ENCODE measurements at regions not wholly inside any gene's neighbourhood (a gene's known extent, or its start where the extent isn't known, plus 50 kb on each side); places are given as distances from the start of the nearest gene placed in this dataset.
"Not testable (repeated sequence)": the region's sequence is repeated elsewhere in the genome, so short reads cannot be mapped to it uniquely, and the experiment has no call there.

DNA sequence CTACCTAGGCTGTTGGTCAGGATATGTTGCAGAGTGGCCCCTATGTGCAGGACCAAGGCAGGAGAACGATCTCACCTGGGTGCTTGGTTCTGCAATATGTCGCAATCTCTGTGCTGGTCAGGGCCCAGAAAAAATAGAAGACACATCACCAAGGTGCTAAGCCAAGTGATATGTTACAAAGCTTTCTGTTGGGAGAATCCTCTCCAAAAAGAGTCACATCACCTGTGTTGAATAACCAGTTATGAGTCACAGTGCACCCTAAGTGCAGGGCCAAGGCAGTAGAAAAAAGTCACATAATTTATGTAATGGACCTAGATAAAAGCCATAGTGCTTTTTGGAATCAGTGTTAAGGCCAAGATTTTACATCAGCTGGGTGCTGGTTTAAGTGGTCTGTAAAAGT, 965.9 kb upstream of the AMELY start:
- DNase-seq, result no peak

DNA sequence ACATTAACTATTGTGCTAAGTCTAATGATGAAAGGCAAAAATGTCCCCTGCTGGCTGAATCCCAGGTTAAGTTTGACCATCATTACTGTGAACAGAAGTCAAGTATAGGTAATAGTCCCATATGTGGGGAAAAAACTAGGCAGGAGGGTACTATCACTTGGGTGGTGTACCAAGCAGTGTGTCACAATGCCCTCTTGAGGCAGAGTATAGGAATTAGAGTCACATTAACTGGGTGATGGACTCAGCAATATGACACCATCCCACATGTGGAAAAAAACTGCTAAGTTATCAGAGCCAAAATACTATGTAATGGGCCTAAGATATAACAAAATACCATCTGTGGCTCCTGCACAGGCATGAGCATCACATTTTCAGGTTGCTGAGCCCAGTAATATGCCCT, 962.5 kb upstream of the AMELY start:
- no peak for DNase-seq

DNA sequence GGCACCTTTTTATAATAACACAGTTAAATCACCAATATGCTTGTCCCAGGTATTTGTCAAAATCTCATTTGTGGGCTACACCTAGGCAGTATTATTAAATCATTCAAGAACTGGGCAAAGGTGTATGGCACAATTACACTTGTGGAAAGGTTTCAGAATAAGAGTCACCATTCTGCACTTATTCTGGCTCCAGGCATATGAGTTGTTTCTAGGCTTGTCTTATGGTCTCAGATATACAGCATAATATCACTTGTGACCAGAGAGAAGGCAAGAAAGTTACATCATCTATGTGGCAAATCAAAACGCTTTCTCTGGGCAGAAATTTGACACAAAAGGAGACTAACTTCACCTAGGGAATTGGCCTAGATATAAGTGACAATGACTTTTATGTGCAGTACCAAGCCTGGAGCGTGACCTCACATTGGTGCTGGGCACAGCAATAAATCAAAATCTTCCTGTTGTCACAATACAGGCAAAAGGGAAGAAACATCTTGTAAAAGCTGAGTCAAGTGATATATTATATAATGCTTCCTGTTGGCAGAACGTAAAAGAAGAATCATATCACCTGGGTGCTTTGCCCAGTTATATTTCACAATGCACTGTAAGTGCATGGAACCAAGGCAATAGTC, 959.9 kb upstream of the AMELY start:
- DNase-seq, result no peak

DNA sequence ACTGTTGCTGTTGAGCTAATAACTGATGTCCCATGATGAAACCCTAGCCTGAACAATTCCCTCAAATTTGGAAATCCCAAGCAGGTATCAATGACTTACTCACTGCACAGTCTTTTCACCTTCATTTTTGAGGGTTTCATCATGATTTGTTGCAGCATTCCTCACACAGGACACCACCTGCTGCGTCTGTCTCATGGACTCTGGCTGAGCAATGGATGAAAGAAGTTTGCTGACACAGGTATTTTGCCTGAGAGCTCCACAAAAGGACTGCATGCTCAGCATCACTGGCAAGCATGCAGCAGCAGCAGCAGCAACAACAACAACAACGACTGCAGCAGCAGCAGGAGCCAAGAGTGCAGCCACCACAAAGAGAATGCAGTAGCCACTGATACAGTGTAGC, 955.4 kb upstream of the AMELY start:
- DNase-seq, result no peak

DNA sequence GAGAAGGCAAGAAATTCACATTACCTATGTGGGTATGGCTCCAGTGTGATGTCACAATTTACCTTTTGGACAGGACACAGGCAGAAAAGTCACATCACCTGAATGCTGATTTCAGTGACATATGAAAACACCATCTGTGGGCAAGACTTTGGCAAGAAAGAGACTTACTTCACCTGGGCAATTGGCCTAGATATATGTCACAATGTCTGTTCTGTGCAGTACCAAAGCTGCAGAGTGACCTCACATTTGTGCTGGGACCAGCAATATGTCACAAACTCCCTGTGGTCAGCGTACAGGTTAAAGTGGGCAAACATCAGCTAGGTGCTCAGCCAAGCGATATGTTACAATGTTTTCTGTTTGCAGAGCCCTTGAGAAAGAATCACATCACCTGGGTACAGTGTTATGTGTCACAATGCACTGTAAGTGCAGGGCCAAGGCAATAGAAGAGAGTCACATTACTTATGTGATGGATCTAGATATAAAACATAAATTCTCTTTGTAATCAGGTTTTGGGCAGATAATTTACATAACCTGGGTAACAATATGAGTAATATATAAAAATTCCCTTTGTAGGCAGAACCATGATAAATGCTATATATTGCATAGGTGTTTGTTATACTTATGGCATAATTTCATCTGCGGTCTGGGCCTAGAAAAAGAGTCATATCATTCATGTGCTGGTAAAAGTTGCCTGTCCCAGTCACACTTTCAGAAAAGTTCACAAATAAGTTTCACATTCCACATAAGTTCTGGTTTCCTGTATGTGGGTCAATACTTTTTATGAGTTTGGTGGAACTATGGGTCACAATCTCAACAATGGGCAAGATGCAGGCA, 949.4 kb upstream of the AMELY start:
- no peak for DNase-seq

DNA sequence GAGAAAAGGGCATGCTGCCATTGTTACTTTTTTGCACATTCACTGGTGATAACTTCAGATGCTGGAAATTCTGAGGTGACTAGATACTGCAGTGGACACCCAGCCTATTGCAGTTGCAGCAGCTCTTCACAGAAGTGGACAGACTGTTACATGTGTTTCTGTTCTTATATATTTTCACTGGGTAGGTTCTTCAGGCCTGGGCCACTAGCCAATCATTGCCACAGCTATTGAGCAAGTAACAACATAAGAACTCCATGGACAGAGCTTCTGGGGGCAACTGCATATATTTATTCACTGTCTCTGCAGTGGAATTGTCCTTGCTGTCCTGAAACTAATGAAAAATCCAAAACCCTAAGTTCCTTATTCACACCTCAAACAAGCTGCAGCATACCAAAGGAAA, 938.6 kb upstream of the AMELY start:
- DNase-seq, result no peak

DNA sequence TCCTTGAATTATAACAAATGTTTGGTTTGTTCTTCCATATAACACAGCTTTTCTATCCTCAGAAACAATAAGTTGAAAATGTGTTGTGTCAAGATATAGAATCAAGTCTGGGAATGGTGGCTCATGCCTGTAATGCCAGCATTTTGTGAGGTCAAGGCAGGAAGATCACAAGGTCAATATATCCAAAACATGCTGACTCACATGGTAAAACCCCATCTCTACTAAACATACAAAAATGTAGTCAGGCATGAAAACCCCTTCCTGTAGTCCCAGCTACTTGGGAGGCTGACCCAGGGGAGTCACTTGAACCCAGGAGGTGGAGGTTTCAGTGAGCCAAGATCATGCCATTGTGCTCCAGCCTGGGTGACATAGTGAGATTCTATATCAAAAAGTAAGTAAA, 934.2 kb upstream of the AMELY start:
- no peak for DNase-seq

DNA sequence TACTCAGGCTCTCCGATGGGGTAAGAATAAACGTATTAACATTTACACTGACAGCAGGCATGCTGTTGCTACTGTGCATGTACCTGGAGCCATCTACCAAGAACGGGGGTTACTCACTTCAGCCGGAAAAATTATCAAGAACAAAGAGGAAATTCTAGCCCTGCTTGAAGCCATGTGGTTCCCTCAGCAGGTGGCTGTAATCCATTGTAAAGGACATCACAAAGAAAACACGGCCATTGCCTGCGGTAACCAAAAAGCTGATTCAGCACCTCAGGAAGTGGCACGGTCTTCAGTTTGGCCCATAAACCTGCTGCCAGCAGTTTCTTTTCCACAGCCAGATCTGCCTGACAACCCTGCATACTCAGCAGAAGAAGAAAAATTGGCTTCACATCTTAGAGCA, 925.5 kb upstream of the AMELY start:
- peak; percentile 1 for DNase-seq

DNA sequence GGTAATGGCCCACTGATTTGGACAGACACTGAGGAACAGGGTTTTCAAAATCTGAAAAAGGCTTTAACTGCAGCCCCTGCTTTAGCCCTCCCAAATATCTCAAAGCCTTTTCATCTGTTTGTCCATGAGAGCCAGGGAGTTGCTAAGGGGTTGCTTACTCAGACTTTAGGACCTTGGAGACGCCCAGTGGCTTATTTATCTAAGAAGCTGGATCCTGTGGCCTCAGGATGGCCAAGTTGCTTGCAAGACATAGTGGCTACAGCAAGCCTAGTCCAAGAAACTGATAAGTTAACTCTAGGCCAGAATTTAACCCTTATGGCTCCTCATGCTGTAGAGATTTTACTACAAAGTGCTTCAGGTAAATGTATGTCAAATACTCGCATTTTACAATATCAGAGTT, 924.8 kb upstream of the AMELY start:
- no peak for DNase-seq

DNA sequence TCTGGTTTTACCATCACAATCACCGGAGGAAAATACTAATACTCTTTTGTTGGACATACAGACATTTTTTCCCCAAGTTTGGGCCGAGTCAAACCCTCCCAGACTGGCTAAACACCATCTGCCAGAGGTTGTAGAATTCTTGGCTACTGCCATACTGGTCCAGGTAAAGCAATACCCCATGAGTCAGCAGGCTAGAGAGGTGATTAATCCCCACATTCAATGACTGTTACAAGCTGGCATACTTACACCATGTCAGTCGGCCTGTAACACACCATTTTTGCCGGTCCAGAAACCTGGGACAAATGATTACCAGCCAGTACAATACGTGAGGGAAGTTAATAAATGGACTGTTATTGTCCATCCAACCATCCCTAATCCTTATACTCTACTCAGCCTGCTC, 923.9 kb upstream of the AMELY start:
- DNase-seq, result no peak

DNA sequence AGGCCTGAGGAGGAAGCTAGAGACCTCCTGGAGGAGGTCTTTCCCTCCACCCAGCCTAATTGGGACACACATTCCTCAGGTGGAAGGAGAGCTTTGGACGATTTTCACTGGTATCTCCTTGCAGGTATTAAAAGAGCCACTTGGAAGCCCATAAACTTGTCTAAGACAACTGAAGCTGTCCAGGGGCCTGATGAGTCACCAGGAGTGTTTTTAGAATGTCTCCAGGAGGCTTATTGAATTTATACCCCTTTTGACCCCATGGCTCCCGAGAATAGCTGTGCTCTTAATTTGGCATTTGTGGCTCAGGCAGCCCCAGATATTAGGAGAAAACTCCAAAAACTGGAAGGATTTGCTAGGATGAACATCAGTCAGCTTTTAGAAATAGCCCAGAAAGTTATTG, 922.7 kb upstream of the AMELY start:
- no peak for DNase-seq

DNA sequence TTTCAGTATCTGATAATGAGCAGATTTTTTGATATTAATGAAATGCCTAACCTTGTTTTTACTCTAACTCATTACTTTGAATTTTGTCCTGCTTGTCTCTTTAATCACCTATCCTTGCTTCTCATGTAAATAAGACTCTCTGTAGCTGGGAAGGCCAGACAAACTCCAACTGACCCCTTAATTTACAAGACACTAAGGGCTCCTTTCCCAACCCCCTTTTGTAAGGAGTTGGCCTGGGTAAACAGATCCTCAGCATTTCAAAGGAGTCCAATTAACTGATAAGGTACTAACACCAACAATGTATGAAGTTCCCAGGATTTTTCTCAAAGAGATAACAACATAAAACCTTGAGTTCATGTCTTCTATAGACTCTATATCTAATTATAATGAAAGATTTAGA, 919.3 kb upstream of the AMELY start:
- not testable (repeated sequence) for DNase-seq

DNA sequence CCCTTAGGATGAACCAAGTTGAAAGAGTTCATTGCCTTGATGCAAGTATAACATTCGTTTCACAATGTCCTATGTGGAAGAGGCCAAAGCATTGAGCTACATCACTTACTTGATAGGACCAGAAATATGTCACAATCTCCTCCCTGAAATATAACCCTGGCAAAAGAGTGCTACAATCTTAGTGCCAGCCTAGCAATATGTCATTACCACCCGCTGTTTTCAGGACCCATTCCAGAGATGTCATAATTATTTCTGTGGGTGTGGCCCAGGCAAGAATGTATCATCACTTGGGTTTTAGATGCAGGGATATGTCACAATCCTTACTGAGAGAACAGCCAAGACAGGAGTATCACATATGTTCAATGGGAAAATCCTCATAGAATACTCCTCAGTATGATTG, 915.0 kb upstream of the AMELY start:
- DNase-seq, result no peak

DNA sequence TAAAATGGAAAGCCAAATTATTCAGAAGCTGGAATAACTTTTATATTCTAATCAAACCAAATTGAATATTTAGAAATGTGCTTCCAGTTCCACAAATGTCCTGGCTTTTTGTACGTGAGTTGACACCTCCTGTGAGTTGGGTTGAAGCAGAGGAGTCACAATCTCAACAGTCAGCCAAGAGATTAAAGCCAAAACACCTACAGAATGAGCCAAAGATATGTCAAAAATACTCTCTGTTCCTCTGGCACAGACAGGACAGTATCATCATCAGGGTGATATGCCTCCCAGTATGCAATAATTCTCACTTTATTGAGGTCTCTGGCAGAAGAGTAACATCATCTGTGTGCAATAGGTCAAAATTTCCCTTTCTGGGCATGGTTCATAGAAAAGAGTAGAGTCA, 914.3 kb upstream of the AMELY start:
- DNase-seq, result no peak

DNA sequence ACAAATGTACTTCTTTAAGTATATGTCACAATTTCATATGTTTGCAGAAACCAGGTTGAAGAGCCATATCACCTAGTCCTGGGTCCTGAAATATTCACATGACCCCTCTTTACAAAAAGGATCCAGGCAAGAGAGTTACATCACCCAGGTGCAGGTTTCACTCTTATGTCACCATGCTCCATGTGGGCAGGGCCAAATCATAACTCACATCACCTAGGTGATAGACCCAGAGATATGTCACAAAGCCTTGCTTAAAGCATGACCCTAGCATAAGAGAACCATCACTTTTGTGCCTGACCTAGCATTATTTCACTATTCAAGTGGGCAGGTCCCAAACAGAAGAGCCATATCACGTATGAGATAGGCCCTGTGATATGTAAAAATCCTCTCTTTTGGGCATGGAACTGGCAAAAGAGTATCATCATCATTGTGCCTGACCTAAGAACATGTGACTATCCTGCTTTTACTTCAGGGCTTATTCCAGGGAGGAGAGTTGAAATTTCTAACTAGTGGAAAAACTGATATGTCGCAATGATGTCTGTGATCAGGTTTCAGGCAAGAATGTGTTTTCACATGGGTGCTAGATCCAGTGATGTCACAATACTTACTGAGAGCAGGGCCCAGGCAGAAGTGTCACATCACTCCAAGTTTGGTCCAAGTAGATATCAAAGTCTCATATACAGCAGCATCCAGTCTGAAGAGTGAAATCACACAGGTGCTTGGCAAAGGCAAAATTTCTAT, 909.9 kb upstream of the AMELY start:
- DNase-seq, result no peak

DNA sequence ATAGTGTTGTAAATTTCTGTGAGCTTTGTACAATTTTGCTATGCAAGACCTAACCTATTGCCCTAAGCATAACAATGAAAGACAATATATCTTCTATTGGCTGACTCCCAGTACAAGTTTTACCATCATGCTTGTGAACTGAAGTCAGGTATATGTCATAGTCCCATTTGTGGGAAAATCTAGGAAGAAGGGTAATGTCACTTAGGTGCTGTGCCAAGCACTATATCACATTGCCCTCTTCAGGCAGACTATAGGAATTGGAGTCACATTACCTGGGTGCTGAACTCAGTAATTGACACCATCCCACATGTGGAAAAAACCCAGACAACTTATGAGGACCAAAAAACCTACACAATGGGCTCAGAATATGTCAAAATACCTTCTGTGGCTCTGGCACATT, 907.4 kb upstream of the AMELY start:
- DNase-seq, result peak; percentile 1

DNA sequence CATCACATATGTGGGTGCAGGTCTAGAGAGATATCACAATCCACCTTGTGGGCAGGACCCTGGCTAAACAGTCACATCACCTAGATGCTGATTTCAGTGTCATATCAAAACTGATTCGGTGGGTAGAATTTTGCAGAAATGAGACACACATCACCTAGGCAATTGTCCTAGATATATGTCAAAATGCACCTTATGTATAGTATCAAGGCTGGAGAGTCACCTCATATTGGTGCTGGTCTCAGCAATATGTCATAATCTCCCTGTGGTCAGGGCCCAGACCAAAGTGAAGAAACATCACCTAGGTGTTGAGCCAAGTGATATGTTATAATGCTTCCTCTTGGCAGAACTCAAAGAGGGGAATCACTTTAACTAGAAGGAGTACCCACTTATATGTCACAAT, 905.0 kb upstream of the AMELY start:
- no peak for DNase-seq

DNA sequence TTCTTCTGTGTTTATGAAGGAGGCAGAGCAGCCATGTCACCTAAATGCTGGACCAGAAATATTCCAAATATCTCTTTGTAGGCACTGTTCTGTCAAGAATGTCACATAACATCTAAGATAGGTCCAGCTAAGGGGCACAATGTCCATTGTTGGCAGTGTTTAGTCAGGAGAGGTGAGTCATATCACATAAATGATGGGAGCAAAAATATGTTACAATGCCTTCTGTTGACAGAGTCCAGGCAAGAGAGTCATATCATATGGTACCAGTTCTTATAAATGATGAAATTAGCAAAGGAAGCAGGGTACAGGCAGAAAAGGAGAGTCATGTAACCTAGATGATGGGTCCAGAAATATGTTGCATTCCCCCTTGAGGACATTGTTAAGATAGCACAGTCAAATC, 904.4 kb upstream of the AMELY start:
- no peak for DNase-seq

DNA sequence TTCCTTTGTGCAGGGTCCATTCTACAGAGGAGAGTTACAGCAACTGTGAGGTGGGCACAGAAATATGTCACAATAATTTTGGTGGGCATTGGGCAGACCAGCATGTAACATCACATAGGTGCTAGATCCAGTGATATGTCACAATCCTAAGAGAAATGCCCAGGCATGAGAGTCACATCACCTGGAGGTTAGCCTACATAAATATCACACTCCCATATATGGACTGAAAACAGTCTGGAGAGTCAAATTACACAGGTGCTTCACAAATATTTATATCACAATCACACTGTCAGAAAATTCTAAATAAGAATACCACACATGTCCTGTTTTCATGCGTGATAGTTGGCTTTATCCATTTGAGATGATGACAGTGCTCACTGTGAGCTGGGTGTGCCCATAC, 903.7 kb upstream of the AMELY start:
- DNase-seq, result no peak

DNA sequence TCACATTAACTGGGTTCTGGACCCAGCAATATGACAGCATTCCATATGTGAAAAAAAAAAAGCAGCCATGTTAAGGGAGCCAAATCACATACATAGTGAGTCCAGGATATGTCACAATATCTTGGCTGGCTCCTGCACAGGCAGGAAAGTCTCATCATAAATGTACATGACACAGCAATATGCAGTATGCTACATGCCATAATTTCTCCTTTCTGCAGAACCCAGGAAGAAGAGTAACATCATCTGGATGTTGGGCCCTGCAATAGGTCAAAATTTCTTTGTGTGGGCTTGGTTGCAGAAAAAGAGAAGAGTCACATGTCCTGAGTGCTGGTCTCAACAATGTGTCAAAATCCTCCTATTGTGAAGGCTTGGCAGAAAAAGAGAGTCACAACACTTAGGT, 902.8 kb upstream of the AMELY start:
- DNase-seq, result no peak

DNA sequence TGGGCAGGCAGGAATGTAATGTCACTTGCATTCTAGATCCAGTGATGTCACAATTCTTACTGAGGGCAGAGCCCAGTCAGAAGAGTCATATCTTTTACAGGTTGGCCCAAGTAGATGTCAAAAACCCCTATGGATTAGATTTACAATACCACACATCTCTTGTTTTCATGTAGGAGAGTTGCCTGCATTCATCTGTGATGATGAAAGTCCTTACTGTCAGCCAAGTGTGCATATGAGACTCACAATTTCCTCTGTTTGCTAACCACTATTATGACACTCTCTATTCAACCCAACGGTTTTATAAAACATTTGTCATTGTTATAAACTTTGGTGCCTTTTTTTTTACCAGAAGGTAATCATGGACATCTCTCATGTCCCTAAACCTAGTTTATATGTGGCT, 898.8 kb upstream of the AMELY start:
- no peak for DNase-seq

DNA sequence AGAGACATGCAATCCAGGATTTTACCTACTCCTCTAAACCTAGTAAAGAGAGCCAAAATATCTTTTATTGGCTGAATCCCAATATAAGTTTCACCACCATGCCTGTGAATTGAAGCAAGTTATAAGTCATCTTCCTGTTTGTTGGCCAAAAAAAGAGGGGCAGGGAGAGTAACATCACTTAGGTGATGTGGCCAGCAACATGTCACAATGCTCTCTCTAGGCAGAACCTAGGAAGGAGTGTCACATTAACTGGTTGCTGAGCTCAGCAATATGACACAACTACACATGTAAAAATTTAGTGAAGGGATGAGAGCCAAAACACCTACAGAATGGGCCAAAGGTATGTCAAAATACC, 895.9 kb upstream of the AMELY start:
- no peak for DNase-seq

DNA sequence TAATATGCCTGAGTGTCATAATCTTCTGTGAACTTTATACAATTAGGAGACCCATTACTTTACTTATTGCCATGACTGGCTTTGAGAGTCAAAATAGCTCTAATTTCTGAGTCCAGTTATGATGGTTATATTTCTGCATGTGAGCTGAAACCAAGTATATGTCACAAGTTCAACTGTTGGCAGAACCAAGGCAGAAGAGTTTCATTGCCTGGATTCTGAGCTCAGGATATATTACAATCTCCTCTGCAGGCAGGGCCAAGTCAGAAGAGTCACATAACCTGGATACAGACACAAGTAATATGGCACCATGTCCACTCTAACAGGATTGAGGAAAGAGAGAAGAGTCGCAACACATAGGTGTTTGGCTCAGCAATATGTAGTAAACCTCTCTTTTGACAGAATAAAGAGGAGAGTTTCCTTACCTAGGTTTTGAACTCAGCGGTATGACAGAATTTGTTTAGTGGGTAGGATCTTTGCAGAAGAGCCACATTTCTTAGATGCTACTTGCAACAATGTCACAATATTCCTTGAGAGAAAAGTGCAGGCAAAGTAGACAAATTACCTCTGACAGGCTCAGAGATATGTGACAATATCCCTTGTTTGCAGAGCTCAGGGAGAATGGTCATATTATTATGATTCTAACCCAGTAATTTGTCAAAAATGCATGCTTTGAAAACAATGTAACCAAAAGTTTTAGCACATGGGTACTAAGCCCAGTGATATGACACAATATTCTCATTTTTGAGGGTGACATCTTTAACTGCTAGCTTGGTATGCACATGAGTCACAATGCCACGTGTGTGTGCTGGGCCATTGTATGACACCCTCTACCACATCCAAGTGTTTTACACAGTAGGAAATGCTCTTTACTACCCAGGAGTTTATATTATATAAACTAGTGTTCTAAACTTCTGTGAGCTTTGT, 895.3 kb upstream of the AMELY start:
- no peak for DNase-seq

Measured in right kidney (tissue), 1 donor.